HepG2 (cell line): ENCODE measurements at regions not wholly inside any gene's neighbourhood (a gene's known extent, or its start where the extent isn't known, plus 50 kb on each side); places are given as distances from the start of the nearest gene placed in this dataset.

Experiments
- ADNP ChIP-seq: sonication (generic); formaldehyde crosslinking; IDR thresholded peaks from 2 replicates; pipeline ENCODE4 v1.4.0; 2020; ENCODE audit warnings: missing genetic modification reagents
- EP300 ChIP-seq, 3 experiments: sonication (generic) in 1 of 3; formaldehyde crosslinking in 1 of 3; IDR thresholded peaks; 2 replicates each; pipeline versions ENCODE4 v1.5.1 to v1.6.1; 2011 to 2020; ENCODE audit warnings: low read depth in 2 of 3, low read length in 2 of 3, borderline replicate concordance in 1 of 3, improper control_type of control experiment in 1 of 3, mild to moderate bottlenecking in 1 of 3, missing genetic modification reagents in 1 of 3, moderate library complexity in 1 of 3
- GATAD2A ChIP-seq: IDR thresholded peaks from 2 replicates; pipeline ENCODE4 v1.6.1; 2016
- HNF1B ChIP-seq: sonication (generic); formaldehyde crosslinking; IDR thresholded peaks from 2 replicates; pipeline ENCODE4 v1.5.1; 2020; ENCODE audit warnings: mild to moderate bottlenecking, moderate library complexity, missing genetic modification reagents
- HOXA3 ChIP-seq: sonication (generic); formaldehyde crosslinking; IDR thresholded peaks from 2 replicates; pipeline ENCODE4 v1.5.0; 2020; ENCODE audit warnings: missing genetic modification reagents
- KDM6A ChIP-seq: IDR thresholded peaks from 2 replicates; pipeline ENCODE4 v1.6.1; 2016; ENCODE audit warnings: low read depth
- LBX2 ChIP-seq: sonication (generic); formaldehyde crosslinking; IDR thresholded peaks from 2 replicates; pipeline ENCODE4 v1.5.0; 2020; ENCODE audit warnings: missing genetic modification reagents, mild to moderate bottlenecking, borderline replicate concordance
- MBNL3 ChIP-seq: fragments of 250-450 bp; sonication (Bioruptor Pico); conservative IDR thresholded peaks from 2 replicates; pipeline ENCODE4 v1.8.0; 2022; ENCODE audit warnings: mild to moderate bottlenecking, inconsistent platforms
- NFE2 ChIP-seq: sonication (generic); formaldehyde crosslinking; IDR thresholded peaks from 2 replicates; pipeline ENCODE4 v1.4.0; 2020; ENCODE audit warnings: missing genetic modification reagents
- NFIB ChIP-seq: sonication (generic); formaldehyde crosslinking; IDR thresholded peaks from 2 replicates; pipeline ENCODE4 v1.9.0; 2021; ENCODE audit warnings: missing genetic modification reagents, mild to moderate bottlenecking, borderline replicate concordance
- RCOR2 ChIP-seq: IDR thresholded peaks from 2 replicates; pipeline ENCODE4 v1.6.1; 2016; ENCODE audit warnings: missing biosample characterization, missing genetic modification reagents
- RORA ChIP-seq: sonication (generic); formaldehyde crosslinking; IDR thresholded peaks from 2 replicates; pipeline ENCODE4 v1.5.0; 2020; ENCODE audit warnings: mild to moderate bottlenecking, missing genetic modification reagents, moderate library complexity
- SCMH1 ChIP-seq: sonication (generic); formaldehyde crosslinking; IDR thresholded peaks from 2 replicates; pipeline ENCODE4 v1.9.0; 2021; ENCODE audit warnings: missing genetic modification reagents, mild to moderate bottlenecking, borderline replicate concordance
- SSRP1 ChIP-seq: IDR thresholded peaks from 2 replicates; pipeline ENCODE4 v1.6.1; 2016; ENCODE audit warnings: control low read depth
- XRCC5 ChIP-seq: fragments of 200-400 bp; formaldehyde crosslinking; optimal IDR thresholded peaks from 2 replicates; pipeline ENCODE3; 2017; ENCODE audit warnings: mild to moderate bottlenecking, low read length
- ZNF143 ChIP-seq: sonication (generic); formaldehyde crosslinking; IDR thresholded peaks from 2 replicates; pipeline ENCODE4 v1.4.0; 2020; ENCODE audit warnings: missing genetic modification reagents
- ZNF329 ChIP-seq: sonication (generic); formaldehyde crosslinking; IDR thresholded peaks from 2 replicates; pipeline ENCODE4 v1.9.0; 2021; ENCODE audit warnings: low read depth, mild to moderate bottlenecking, missing genetic modification reagents
- ZNF572 ChIP-seq: sonication (generic); formaldehyde crosslinking; IDR thresholded peaks from 2 replicates; pipeline ENCODE4 v1.5.1; 2020; ENCODE audit warnings: mild to moderate bottlenecking, missing genetic modification reagents
- ZNF616 ChIP-seq: sonication (generic); formaldehyde crosslinking; IDR thresholded peaks from 2 replicates; pipeline ENCODE4 v1.5.0; 2020; ENCODE audit warnings: low read depth, mild to moderate bottlenecking, missing genetic modification reagents
- ZNF678 ChIP-seq: sonication (generic); formaldehyde crosslinking; IDR thresholded peaks from 2 replicates; pipeline ENCODE4 v1.4.0; 2020; ENCODE audit warnings: mild to moderate bottlenecking, missing genetic modification reagents
- ZNF772 ChIP-seq: sonication (generic); formaldehyde crosslinking; IDR thresholded peaks from 2 replicates; pipeline ENCODE4 v1.5.0; 2020; ENCODE audit warnings: mild to moderate bottlenecking, missing genetic modification reagents
- TF ChIP-seq, protein P1 (sequence below): sonication (generic); formaldehyde crosslinking; IDR thresholded peaks from 2 replicates; pipeline ENCODE4 v1.4.0; 2020; ENCODE audit warnings: missing genetic modification reagents, borderline replicate concordance
- TF ChIP-seq, protein P2 (sequence below): sonication (generic); formaldehyde crosslinking; IDR thresholded peaks from 2 replicates; pipeline ENCODE4 v1.8.1; 2023; ENCODE audit warnings: missing genetic modification reagents, mild to moderate bottlenecking, borderline replicate concordance
- TF ChIP-seq, protein P3 (sequence below): sonication (generic); formaldehyde crosslinking; IDR thresholded peaks from 2 replicates; pipeline ENCODE4 v1.4.0; 2020; ENCODE audit warnings: missing genetic modification reagents, borderline replicate concordance

DNA sequence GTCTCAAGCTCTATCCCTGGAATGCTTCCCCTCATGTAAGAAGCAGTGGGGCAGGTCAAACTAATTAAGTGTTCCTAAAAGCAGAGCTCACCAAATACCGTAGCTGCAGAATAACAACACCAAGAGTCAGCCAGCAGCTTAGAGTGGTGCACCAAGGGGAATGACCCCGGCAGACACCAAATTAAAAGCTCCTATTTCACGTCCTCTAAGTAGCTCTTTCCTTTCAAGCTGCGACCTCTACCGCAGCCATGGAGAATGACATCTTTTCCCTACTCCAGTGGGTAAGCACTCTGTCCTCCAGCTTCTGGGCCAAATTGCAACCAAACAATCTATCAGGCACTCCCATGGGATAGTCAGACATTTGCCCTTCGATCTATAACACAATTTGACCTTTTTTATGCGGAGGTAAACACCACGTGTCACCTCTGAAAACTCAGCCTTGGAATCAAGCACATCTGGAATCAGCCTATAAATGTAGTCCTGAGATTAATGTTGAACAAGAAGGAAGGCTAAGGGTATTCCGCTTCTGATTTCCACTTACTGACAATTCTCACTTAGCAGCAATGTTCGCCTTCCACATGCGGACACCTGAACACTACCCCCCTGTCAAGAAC, 67.6 kb upstream of the CDKN3 start (continued):
- TF ChIP-seq HOXA3 (CRISPR knock-in tag) (0 out of 2 replicates have a peak, but pooled peaks have one; percentile 28), ZNF572 (CRISPR knock-in tag) (no peak), LBX2 (no peak), RCOR2 (CRISPR knock-in tag) (0 out of 2 replicates have a peak, but pooled peaks have one; percentile 24), NFE2 (CRISPR knock-in tag) (no peak), ZNF143 (CRISPR knock-in tag) (no peak), KDM6A (CRISPR knock-in tag) (no peak), EP300 (IDR thresholded peaks at IDR 0.05; ENCODE audit: low read depth in 2 of 2, low read length in 2 of 2) (no peak), EP300 (CRISPR knock-in tag; IDR thresholded peaks at IDR 0.05; ENCODE audit: borderline replicate concordance) (no peak), GATAD2A (CRISPR knock-in tag) (peak; percentile 48; the same call in 1 of the 2 replicates), XRCC5 (no peak), ZNF616 (no peak), MBNL3 (CRISPR knock-in tag) (no peak), SCMH1 (CRISPR knock-in tag) (no peak), ZNF772 (CRISPR knock-in tag) (0 out of 2 replicates have a peak, but pooled peaks have one; percentile 27), NFIB (CRISPR knock-in tag) (no peak), ADNP (CRISPR knock-in tag) (0 out of 2 replicates have a peak, but pooled peaks have one; percentile 22), HNF1B (peak; percentile 69; the same call in 1 of the 2 replicates), ZNF678 (no peak), RORA (CRISPR knock-in tag) (no peak), SSRP1 (CRISPR knock-in tag) (no peak), ZNF329 (CRISPR knock-in tag) (no peak)
- TF ChIP-seq, protein P1, sequence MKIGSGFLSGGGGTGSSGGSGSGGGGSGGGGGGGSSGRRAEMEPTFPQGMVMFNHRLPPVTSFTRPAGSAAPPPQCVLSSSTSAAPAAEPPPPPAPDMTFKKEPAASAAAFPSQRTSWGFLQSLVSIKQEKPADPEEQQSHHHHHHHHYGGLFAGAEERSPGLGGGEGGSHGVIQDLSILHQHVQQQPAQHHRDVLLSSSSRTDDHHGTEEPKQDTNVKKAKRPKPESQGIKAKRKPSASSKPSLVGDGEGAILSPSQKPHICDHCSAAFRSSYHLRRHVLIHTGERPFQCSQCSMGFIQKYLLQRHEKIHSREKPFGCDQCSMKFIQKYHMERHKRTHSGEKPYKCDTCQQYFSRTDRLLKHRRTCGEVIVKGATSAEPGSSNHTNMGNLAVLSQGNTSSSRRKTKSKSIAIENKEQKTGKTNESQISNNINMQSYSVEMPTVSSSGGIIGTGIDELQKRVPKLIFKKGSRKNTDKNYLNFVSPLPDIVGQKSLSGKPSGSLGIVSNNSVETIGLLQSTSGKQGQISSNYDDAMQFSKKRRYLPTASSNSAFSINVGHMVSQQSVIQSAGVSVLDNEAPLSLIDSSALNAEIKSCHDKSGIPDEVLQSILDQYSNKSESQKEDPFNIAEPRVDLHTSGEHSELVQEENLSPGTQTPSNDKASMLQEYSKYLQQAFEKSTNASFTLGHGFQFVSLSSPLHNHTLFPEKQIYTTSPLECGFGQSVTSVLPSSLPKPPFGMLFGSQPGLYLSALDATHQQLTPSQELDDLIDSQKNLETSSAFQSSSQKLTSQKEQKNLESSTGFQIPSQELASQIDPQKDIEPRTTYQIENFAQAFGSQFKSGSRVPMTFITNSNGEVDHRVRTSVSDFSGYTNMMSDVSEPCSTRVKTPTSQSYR = no peak
- TF ChIP-seq, protein P2, sequence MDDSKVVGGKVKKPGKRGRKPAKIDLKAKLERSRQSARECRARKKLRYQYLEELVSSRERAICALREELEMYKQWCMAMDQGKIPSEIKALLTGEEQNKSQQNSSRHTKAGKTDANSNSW (CRISPR knock-in tag) = no peak
- TF ChIP-seq, protein P3, sequence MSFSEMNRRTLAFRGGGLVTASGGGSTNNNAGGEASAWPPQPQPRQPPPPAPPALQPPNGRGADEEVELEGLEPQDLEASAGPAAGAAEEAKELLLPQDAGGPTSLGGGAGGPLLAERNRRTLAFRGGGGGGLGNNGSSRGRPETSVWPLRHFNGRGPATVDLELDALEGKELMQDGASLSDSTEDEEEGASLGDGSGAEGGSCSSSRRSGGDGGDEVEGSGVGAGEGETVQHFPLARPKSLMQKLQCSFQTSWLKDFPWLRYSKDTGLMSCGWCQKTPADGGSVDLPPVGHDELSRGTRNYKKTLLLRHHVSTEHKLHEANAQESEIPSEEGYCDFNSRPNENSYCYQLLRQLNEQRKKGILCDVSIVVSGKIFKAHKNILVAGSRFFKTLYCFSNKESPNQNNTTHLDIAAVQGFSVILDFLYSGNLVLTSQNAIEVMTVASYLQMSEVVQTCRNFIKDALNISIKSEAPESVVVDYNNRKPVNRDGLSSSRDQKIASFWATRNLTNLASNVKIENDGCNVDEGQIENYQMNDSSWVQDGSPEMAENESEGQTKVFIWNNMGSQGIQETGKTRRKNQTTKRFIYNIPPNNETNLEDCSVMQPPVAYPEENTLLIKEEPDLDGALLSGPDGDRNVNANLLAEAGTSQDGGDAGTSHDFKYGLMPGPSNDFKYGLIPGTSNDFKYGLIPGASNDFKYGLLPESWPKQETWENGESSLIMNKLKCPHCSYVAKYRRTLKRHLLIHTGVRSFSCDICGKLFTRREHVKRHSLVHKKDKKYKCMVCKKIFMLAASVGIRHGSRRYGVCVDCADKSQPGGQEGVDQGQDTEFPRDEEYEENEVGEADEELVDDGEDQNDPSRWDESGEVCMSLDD (CRISPR knock-in tag) = no peak
